Activated T-cell treated with anti-CD3 and anti-CD28 coated beads for 4 hours (primary cell): ENCODE measurements at regions not wholly inside any gene's neighbourhood (a gene's known extent, or its start where the extent isn't known, plus 50 kb on each side); places are given as distances from the start of the nearest gene placed in this dataset.
"Not testable (repeated sequence)": the region's sequence is repeated elsewhere in the genome, so short reads cannot be mapped to it uniquely, and the experiment has no call there.

Experiments
- DNase-seq: peaks from one replicate; pipeline ENCODE4 v3.0.0-alpha.2; 2020

DNA sequence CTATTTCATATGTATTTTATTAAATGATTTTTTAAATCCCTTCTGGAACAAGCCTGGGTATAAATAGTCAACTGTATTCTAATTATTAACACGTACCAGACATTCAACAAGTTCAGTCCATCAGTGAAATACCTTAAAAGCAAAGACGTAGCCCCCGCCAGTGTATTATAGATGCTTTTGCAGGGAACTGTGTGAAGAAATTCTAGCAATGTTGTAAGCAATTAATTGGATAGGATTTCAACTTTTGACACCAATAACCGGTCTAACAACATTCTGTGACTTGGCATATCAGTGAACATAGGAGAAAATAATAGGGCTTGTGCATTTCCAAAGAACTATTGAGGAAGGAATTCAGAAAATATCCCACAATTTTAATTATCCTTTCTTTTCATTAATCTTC is 67.2 kb upstream of the TGFBR2 start:
- no peak for DNase-seq

DNA sequence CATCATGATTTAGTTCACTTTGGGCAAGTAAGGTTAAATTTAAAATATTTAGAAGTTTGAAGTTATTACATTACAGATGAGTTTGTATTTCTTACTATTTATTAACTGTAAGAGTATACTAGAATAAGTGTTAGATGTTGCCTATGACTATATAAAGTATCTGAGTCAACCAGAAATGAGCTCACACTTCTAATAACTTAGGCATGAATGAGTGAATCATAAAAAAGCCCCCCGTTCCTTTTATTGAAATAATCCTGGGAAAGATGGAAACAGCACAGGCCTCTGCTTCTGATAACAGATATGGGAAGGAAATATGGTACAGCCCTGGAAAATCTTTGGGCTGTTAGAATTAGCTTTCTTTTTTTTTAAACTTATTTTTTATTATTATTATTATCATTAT is 66.6 kb upstream of the TGFBR2 start:
- no peak for DNase-seq

DNA sequence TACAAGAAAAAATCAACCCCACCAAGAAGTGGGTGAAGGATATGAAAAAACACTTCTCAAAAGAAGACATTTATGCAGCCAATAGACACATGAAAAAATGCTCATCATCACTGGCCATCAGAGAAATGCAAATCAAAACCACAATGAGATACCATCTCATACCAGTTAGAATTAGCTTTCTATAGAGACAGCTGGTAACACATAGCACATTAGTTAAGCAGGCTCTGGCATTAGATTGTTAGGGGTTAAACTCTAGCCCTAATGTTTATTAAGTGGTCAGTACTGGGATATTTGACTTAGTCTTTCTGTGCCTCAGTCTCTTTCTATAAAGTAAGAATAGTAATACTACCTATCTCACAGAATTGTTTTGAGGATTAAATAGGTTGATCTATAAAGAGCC is 65.2 kb upstream of the TGFBR2 start:
- DNase-seq: not testable (repeated sequence)

DNA sequence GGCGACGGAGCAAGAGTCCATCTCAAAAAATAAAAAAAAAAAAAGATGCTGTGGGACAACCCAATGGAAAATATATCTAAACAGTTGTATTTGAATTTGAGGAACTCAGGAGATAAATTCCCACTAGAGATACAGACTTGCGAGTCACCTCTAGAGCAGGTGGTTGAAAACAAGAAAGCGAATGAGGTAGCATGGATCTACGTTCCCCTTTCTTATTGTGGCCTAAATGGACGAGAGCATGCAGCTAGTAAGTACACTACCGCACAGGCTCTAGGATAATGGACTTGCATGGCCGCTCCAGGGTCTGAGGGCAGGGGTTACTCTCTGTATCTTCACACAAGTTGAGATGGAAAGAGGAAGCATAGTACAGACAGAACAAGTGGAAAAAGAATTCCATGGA is 63.5 kb upstream of the TGFBR2 start:
- DNase-seq: no peak

DNA sequence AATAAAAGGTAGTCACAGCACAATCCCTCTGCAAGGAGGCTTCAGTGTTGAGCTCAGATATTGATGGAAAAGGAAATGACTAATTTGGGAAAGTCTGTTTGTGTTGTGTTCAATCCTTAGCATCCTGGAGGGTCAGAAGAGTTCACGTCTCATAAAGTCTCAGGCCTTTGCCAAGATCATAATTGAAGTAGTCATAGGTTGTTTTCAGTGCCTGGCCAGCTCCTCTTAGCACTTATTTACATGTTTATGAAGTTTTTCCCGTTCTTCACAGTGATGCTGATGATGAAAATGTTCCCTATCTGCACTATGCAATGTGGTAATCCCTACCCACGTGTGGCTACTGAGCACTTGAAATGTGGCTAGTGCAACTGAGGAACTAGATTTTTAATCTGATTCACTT is 61.6 kb upstream of the TGFBR2 start:
- DNase-seq: no peak

DNA sequence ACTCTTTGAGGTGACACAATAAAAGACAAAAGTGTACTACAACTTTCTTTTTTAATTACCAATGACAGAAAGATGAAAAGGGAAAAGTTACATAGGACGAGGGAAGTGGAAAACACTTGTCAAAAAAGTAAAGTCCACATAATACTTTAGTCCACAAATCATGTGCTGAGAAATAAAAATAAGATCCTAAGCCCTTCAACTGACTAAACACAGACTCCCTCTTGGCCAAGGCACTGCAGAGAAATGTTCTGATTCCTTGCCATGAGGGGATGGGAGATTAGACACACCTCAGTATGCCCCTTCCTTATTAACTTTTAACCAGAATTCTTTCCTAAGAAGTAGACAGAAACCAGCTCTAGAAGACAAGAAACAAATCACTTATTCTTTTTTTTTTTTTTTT is 59.5 kb upstream of the TGFBR2 start:
- DNase-seq: no peak

DNA sequence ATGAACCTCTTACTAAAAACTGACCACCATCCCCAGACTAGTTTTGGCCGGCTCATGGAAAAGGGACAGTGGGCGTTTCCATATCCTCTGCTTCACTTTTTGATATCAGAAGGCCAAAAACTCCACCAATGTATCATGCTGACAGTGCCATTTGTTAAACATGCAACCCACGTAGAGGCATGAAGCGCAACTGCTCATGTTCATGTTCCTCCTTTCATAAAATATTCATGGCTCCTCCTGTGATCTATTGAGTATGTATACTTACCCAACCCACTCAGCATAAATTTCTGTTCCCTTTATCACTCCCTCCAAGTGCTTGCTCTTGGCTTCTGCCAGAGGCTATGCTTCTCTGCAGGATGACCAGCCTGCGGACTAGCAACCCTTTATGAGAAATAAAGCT is 58.7 kb upstream of the TGFBR2 start:
- no peak for DNase-seq

DNA sequence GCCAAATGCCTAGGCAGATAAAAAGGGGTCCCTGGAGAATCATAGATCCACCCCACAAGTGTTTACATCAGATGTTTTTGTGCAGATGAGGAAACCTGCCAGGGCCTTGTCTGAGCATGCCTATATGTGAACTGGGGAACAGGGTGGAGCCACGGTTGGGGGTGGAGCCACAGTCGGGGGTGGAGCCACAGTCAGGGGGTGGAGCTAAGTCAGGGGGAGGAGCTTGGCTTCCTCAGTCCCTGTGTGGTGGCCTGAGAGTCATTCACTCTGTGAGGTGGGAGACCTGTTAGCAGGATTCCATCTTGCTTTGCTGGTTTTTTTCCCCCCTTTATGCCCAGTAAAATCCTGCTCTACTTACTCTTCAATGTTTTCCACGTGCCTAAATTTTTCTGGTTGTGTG is 57.8 kb upstream of the TGFBR2 start:
- peak; percentile 5 for DNase-seq

DNA sequence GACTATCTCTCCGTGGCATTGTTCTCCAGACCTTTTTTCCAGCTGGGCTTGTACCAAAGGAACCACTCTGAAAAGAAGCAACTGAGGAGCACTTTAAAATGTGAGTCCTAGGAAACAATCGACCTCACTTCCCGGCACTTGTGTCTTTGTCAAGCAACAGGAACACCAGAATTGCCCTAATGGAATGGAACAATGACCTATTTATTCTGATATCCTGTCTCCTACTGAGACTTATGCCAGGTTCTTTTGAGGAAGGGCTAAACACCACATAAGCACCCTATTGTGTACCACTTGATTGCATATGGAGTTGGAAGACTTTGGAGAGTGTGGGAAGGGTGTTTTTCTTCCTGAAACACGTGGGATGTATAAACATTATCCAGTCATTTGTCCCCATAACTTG is 56.8 kb upstream of the TGFBR2 start:
- DNase-seq: no peak

DNA sequence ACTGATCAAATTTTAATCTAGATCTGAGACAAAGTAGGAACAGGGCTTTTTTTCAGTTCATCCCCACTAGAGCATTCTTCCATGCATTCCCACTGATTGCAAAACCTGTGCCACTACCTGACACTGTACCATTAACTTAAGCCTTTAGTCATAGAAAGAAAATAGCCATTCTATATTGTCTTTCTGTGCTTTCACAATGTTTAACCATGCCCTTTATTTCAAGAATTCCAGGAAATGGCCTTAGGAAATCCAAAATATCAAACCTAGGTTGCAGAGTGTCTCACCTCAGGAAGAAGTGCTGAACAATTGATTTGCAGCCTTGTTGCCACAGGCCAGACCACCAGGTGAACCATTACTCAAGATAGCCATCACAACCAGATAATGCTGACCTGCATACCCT is 56.2 kb upstream of the TGFBR2 start:
- DNase-seq: no peak

DNA sequence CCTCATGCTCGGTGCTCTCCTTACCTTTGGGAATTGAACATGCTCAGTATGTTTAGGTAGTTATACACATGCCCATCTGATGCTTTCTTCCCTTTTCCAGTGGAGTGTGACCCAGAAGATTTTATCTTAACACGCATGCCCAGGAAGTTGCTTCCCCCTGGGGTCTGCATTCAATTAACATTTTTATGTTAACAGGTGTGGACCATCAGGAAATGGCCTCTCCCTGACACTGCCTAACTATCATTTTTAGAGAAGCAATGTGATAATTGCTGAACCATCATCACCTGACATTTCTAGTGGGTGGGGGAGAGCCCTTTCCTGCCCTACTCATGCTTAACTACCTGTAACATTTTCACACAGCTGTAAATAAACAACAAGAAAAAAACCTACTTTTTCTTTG is 55.1 kb upstream of the TGFBR2 start:
- no peak for DNase-seq

DNA sequence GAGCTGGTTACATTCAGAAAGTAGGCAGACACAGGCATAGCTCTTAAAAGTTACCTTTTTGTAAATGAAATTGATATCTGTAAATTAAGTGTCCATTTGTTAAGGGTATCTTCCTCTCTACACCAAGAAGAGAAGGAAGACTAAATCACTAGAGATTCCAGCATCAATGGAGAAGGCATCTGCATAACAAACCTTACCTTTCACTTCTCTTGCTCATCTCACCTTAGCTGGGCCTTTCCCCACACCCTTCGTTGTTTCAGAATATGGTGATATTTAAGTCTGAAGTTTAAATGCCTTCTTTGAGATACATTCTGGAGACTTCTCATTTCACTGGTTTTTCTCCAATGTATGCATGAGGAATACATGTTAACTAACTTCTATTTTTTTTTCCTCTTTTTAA is 54.5 kb upstream of the TGFBR2 start:
- no peak for DNase-seq

DNA sequence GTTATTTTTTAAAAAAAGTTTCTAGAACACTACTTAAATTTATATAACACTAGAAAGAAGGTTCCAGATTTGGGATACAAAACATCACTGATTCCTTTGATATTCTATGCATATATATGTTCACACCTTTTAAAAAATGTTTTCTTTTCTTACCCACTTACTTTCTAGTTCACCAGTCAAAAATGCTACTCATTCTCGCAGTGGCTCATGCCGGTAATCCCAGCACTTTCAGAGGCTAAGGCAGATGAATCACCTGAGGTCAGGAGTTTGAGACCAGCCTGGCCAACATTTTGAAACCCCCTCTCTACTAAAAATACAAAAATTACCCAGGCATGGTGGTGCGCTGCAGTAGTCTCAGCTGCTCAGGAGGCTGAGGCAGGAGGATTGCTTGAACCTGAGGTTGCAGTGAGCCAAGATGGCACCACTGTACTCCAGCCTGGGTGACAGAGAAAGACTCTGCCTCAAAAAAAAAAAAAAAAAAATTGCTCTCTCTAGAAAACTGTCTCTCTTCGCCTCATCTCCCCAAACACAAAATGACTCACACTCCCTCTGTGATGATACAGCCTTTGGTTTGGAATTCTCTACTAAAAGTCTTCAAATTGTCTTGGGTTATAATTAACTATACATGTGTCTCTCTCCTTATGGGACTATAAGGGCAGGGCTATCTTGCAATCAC is 52.6 kb upstream of the TGFBR2 start:
- no peak for DNase-seq

DNA sequence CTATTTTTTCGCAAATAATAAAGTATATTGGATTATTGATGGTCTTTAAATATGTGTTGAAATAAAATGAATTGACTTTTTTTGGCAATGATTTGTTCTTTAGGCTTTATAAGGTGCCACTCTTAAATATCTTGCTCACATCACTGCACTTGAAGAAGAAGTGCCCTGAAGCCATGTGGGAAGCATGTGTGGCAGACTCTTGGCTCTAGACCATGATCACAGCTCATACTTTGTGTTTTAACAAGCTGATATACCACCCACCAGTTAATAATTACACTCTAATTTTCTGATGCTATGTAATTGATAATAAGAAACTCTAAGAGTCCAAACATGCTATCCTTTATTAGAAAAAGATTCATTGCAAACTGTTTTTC is 52.1 kb upstream of the TGFBR2 start:
- DNase-seq: no peak

DNA sequence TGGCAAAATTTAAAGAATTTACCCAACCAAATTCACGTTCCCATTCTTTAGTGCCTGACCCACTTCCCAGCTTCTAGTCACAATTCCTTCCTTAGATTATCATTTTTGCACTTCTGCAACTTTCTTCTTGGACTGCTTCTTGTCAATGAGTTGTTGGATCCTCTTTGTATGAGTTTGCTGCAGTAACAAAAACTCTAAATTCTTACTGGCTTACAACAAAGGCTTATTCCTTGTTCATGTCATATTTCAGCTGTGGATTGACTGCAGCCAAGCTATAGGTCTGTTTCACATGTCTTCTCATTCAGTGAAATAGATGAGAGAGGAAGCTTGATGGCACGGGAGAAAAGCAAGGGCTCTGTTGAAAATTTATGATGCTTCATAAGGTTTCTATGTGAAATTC is 50.4 kb upstream of the TGFBR2 start:
- DNase-seq: no peak
